Activated naive CD8-positive, alpha-beta T cell treated with anti-CD3 and anti-CD28 coated beads for 36 hours (primary cell): ENCODE measurements at regions not wholly inside any gene's neighbourhood (a gene's known extent, or its start where the extent isn't known, plus 50 kb on each side); places are given as distances from the start of the nearest gene placed in this dataset.

Experiments used
- DNase-seq: peaks from one replicate; pipeline ENCODE4 v3.0.0; 2021
- H3K27ac Mint-ChIP-seq: one replicate; pipeline ENCODE4 v1.8.0; 2022; ENCODE audit warnings: mild to moderate bottlenecking, moderate library complexity, mixed read lengths
- H3K27me3 Mint-ChIP-seq: one replicate; pipeline ENCODE4 v1.8.0; 2022; ENCODE audit warnings: mild to moderate bottlenecking, mixed read lengths
- H3K36me3 Mint-ChIP-seq: one replicate; pipeline ENCODE4 v1.8.0; 2021; ENCODE audit warnings: mild to moderate bottlenecking, mixed read lengths
- H3K4me1 Mint-ChIP-seq: one replicate; pipeline ENCODE4 v1.8.0; 2021; ENCODE audit warnings: mixed read lengths
- H3K4me3 Mint-ChIP-seq: one replicate; pipeline ENCODE4 v1.8.0; 2022; ENCODE audit warnings: mild to moderate bottlenecking, moderate library complexity, mixed read lengths
- H3K9me3 Mint-ChIP-seq: one replicate; pipeline ENCODE4 v1.8.0; 2022; ENCODE audit warnings: mixed read lengths

GRCh38 chr3:102163039-102163817, 271.6 kb upstream of the ZPLD1 start:
- Mint-ChIP-seq H3K27ac (no peak overlapping the region), H3K36me3 (no peaks in the 10 kb centered on the region), H3K4me3 (no peak overlapping the region), H3K4me1 (peaks cover 22% of the 10 kb centered on the region), H3K27me3 (no peaks in the 10 kb centered on the region), H3K9me3 (peaks cover 1% of the 10 kb centered on the region)
- DNase-seq, result no peak

DNA sequence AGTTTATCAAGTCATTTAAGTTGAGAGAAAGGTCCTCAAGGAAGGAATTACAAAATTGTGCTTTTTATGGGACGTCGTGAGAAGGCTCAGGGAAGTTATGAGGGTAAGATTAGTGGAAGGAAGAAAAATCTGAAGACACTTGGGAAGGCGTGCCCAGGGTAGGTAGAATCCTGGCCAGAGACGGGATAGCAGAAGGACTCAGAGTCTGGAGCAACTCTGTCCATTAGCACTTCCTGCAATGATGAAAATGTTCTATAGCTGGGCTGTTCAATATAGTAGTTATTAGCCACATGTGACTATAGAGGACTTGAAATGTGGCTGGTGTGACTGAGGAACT, 271.0 kb upstream of the ZPLD1 start:
- no peak overlapping the region for H3K4me3 Mint-ChIP-seq
- peaks cover 22% of the 10 kb centered on the region for H3K4me1 Mint-ChIP-seq
- H3K27me3 Mint-ChIP-seq, result no peaks in the 10 kb centered on the region
- DNase-seq, result no peak
- no peak overlapping the region for H3K27ac Mint-ChIP-seq
- peaks cover 3% of the 10 kb centered on the region for H3K9me3 Mint-ChIP-seq
- H3K36me3 Mint-ChIP-seq, result no peaks in the 10 kb centered on the region

DNA sequence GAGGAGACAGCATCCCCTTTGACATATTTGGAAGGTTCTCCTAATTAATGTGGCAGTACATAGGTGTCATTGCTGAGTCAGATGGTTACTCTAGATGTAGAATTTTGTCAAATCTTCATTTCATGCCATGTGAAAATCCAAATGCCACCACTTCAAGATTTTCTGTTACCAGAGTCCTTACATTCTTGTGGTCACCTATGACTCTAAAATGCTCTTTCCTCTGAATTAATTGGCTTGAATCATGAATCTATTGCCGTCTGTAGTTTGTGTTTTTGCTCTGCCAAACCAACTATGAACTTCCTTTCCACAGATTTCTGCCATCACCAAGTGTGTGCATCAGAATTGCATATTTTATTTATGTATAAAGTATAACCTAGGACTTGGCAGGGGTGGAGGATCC, 269.4 kb upstream of the ZPLD1 start:
- H3K9me3 Mint-ChIP-seq, result peaks cover 3% of the 10 kb centered on the region

DNA sequence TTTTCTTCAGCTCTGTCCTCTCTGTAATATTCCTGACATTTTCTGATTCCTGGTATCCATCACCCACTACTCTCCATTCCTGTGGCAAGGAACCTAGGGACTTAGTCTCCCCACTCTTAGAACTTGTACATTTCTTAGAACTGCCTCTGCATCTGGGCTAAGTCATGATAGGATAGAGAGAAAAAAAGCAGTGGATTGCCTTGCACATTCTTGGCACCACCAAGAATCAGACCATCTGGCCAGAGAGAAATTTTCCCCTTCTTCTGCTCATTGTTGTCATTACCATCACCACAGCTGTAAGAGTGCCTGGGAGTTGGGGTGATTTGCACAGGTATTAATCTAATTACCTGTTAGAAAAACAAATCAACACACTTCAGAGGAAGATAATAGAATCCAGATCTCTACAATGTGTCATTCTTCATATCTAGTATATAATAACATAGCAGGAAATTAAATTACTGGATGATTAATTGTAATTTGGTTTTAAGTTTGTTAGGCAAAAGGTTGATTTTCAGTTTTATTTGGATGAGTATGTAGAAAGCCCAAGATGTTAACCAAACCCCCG, 264.8 kb upstream of the ZPLD1 start:
- DNase-seq, result no peak
- no peaks in the 10 kb centered on the region for H3K36me3 Mint-ChIP-seq
- no peaks in the 10 kb centered on the region for H3K27me3 Mint-ChIP-seq
- no peak overlapping the region for H3K4me3 Mint-ChIP-seq
- no peaks in the 10 kb centered on the region for H3K4me1 Mint-ChIP-seq
- H3K27ac Mint-ChIP-seq, result no peak overlapping the region
- peaks cover 1% of the 10 kb centered on the region for H3K9me3 Mint-ChIP-seq

More for the DNA sequence above, 269.4 kb upstream of the ZPLD1 start:
- Mint-ChIP-seq H3K27ac (no peak overlapping the region), H3K36me3 (no peaks in the 10 kb centered on the region), H3K4me1 (peaks cover 22% of the 10 kb centered on the region), H3K27me3 (no peaks in the 10 kb centered on the region), H3K4me3 (no peak overlapping the region)
- no peak for DNase-seq

DNA sequence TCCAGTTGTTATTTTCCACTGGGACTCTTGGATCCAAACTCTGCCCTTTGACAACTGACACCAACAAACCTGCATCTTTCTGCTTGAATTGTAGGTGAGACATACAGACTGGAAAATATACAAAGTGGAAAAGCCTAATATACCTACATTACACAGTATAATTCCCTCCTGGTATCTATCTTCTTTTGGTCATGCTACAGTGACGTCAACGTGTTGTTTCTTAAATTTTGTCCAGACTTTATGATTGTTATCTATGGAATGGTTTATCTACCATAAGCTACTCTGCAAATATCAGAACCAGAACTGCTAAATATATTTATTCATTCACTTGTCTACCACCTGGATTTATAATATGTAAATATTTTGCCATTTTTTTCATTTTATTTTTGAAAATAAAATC, 264.3 kb upstream of the ZPLD1 start:
- Mint-ChIP-seq H3K4me3 (no peak overlapping the region), H3K27ac (no peak overlapping the region), H3K27me3 (no peaks in the 10 kb centered on the region), H3K9me3 (peaks cover 1% of the 10 kb centered on the region), H3K4me1 (no peaks in the 10 kb centered on the region), H3K36me3 (no peaks in the 10 kb centered on the region)
- no peak for DNase-seq

DNA sequence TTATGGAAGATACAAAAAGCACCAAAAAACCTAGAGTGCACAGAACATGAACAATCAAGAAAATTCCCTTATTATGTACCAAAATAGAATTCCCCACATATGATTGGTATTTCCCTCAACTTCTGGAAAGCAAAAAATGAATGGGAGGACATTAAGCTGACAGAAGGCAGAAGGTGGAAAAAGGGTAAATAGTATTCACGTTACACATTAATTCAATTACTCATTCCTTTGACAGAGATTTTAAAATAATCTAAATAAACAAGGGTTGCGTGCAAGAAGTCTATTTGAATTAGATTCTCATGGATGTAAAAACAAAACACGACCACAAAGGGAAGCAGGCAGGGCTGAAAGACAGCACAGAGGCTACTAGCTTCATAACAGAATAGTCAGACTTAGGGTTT, 260.5 kb upstream of the ZPLD1 start:
- no peaks in the 10 kb centered on the region for H3K36me3 Mint-ChIP-seq
- no peak overlapping the region for H3K27ac Mint-ChIP-seq
- DNase-seq, result no peak
- no peak overlapping the region for H3K4me3 Mint-ChIP-seq
- peaks cover 1% of the 10 kb centered on the region for H3K4me1 Mint-ChIP-seq
- no peaks in the 10 kb centered on the region for H3K9me3 Mint-ChIP-seq
- H3K27me3 Mint-ChIP-seq, result peaks cover 3% of the 10 kb centered on the region

- Mint-ChIP-seq H3K27me3 (peaks cover 3% of the 10 kb centered on the region), H3K4me1 (peaks cover 6% of the 10 kb centered on the region), H3K9me3 (no peaks in the 10 kb centered on the region), H3K36me3 (no peaks in the 10 kb centered on the region), H3K27ac (no peak overlapping the region), H3K4me3 (no peak overlapping the region)
- no peak for DNase-seq
These were observed 259.9 kb upstream of the ZPLD1 start for GRCh38 chr3:102174832-102175374.

DNA sequence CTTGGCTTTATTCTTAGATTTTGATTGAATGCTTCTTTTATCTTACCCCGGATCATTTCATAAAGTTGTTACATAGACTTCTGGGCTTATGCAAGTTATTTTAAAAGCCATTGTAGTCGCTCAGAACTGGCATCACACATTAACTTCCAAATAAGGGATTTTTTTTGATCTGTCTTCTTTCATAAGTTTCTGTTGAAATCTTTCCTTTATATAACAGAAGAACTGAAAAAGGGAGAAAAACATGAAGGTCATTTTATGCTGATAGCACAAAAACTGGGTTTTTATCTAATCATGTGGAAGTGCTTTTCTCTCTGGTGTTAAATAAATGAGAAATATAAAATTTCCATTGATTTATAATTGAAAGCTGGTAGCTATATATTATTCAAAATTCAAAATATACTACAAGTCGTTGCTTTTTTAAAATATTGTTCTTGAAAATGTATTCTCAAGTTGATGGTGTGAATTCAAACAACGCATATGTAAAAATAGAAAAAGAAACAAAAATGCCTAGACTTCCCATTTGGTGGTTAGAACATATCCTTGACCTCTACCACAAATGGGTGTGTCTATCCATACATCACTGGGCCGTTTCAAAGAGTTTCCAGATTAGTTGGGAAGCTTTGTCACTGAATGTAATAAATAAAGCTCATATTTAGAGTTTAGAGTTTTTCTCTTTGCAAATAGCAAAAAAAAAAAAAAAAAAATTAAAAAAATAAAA, 258.3 kb upstream of the ZPLD1 start:
- no peaks in the 10 kb centered on the region for H3K9me3 Mint-ChIP-seq
- no peak overlapping the region for H3K4me3 Mint-ChIP-seq
- H3K27me3 Mint-ChIP-seq, result peaks cover 3% of the 10 kb centered on the region
- H3K4me1 Mint-ChIP-seq, result peaks cover 6% of the 10 kb centered on the region
- no peak overlapping the region for H3K27ac Mint-ChIP-seq
- H3K36me3 Mint-ChIP-seq, result no peaks in the 10 kb centered on the region
- DNase-seq, result no peak

DNA sequence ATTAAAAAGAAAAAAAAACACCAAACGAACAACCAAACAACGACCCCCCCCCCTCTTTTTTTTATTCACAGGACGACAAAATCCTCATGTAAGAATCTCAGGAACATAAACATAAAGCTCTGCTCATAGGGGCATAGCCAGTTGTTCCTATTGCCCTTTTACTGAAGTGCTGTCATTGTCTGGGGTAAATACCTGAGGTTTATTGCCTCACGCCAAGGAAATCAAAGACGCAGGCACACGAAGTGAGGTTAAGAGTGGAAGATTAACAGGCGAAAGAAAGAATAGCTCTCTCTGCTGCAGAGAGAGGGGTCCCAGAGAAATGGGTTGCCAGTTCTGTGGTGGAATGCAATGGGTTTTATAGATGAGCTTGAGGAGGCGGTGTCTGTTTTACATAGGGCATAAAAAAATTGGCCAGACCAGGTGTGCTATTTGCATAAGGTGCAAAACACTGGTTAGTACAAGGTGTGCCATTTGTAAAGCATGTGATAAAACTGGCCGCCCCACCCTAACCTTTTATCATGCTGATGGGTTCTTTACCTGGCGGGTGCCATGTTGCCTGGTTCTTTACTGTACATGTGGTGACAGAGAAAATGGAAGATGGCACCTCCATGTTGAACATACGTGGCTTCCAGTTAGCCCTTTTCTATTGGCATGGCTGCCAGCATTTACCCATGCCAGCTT, 257.6 kb upstream of the ZPLD1 start:
- no peak for DNase-seq
- peaks cover 6% of the 10 kb centered on the region for H3K4me1 Mint-ChIP-seq
- H3K36me3 Mint-ChIP-seq, result no peaks in the 10 kb centered on the region
- peaks cover 3% of the 10 kb centered on the region for H3K27me3 Mint-ChIP-seq
- no peak overlapping the region for H3K27ac Mint-ChIP-seq
- no peak overlapping the region for H3K4me3 Mint-ChIP-seq
- no peaks in the 10 kb centered on the region for H3K9me3 Mint-ChIP-seq

DNA sequence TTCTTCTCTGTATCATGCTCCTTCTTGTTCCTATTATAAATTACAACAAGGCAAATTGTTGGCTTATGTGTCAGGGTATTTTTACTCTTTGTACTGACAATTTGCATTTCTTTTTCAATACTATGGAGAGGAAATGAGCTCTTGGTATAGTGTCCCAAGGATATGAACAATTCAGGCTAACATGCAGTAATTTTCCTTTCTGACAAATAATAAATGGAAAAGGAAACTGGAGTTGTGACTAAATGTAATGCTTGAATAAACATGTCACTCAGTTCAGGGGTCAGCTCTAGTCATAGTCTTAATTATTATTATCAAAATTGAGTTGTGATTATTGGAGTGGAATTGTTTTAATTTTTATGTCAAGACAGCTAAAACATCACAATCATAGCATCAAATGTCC, 256.0 kb upstream of the ZPLD1 start:
- Mint-ChIP-seq H3K36me3 (no peaks in the 10 kb centered on the region), H3K4me3 (no peak overlapping the region), H3K27ac (no peak overlapping the region), H3K27me3 (peaks cover 3% of the 10 kb centered on the region), H3K4me1 (peaks cover 6% of the 10 kb centered on the region), H3K9me3 (no peaks in the 10 kb centered on the region)
- no peak for DNase-seq

GRCh38 chr3:102179326-102180177, 255.3 kb upstream of the ZPLD1 start:
- Mint-ChIP-seq H3K4me1 (peaks cover 6% of the 10 kb centered on the region), H3K4me3 (peak overlapping the region; percentile 47), H3K36me3 (no peaks in the 10 kb centered on the region), H3K9me3 (no peaks in the 10 kb centered on the region), H3K27ac (no peak overlapping the region), H3K27me3 (peaks cover 3% of the 10 kb centered on the region)
- DNase-seq, result no peak

DNA sequence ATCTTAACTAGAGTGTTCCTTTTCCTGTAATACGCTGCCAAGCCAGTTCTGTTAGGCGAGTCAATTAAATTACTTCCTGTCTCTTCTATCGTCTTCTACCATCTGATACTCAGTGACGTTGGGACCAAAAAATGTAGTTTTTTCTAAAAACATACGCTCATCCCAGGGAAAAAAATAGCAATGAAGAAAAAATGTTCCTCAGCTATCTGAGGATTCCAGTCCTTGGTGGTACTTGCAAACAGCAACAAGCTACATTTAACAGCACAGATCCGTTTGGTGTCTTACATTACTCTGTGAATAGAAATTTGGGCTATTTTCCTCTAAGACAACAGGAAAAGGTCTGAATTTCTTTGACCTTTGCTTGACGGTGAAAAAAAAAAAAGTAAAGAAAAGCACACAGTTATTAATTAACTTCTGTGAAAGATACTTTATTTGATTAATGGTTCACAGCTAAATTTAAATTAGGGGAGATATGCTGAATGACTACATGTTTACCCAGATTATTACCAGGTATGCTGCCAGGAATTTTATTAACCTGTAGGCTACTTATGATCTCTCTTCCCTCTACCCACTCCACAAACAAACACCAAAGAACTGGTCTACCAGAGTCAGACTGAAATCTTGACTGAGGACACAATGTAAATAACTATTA, 254.4 kb upstream of the ZPLD1 start:
- H3K4me3 Mint-ChIP-seq, result no peak overlapping the region

DNA sequence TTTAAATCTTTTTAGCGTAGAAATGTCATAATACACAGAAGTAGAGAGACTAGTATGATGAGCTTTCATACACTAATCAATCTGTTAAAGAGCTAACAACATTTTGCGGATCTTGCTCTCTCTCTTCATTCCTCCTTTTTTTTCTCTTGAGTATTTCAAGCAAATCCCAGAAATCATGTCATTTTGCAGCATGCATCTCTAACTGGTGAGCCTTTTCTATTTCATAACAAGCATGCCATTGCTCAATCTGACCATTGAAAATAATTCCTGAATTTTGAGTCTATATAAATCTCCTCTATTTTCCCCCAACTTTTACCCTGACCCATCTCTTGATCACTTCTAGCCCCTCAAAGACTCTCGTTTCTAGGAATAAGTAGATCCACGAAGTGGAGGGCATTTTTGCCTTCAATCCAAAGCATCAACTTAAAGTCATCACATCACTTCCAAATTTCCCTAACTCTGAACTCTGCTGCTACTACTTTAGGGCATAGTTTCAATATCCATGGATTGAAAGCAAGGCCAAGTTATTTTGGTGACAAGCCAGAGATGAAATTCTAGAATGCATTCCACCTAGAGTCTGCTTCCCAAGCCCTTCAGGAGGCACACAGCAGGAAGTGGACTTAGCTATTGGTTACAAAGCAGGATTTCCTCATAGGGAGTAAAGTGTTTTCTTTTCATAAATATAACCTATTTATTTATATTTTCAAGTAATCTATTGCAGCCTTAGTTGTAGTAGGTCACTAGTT, 253.5 kb upstream of the ZPLD1 start:
- DNase-seq, result no peak
- peaks cover 3% of the 10 kb centered on the region for H3K27me3 Mint-ChIP-seq
- H3K4me1 Mint-ChIP-seq, result peaks cover 6% of the 10 kb centered on the region
- H3K4me3 Mint-ChIP-seq, result no peak overlapping the region
- H3K27ac Mint-ChIP-seq, result no peak overlapping the region
- no peaks in the 10 kb centered on the region for H3K36me3 Mint-ChIP-seq
- no peaks in the 10 kb centered on the region for H3K9me3 Mint-ChIP-seq

More for the DNA sequence above, 254.4 kb upstream of the ZPLD1 start:
- Mint-ChIP-seq H3K27me3 (peaks cover 3% of the 10 kb centered on the region), H3K36me3 (no peaks in the 10 kb centered on the region), H3K4me1 (peaks cover 6% of the 10 kb centered on the region), H3K9me3 (no peaks in the 10 kb centered on the region), H3K27ac (no peak overlapping the region)
- no peak for DNase-seq
